ENCODE measurements at regions not wholly inside any gene's neighbourhood (a gene's known extent, or its start where the extent isn't known, plus 50 kb on each side); places are given as distances from the start of the nearest gene placed in this dataset.

DNA sequence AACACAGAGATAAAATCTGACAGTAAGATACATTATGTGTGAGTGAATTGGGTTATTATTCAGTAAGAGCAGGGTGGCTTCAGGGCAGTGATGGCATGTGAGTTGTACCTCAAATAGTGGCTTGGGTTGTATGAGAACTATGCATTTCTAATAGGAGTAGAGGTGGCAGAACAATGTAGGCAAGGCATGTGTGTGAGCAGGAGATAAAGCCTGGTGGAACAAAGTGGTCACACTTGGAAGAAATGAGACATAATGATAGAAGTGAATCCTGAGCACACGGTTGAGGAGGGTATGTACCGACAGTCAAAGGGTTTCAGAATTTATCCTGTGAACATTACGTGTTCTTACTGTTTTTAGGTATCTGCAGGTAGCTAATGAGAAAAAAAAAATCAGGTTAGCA, 159.3 kb downstream of the CASP12 start:
- Histone ChIP-seq H3K4me1 (ENCODE audit: control insufficient read depth, insufficient read depth, low read length) (no peaks in the 10 kb centered on the region), H4K8ac (ENCODE audit: low read depth in 2 of 2, low read length in 2 of 2) (no peak overlapping the region), H3K27me3 (ENCODE audit: control insufficient read depth, insufficient read depth, low read length) (no peaks in the 10 kb centered on the region), H3K9ac (ENCODE audit: low read depth, low read length) (no peak overlapping the region), H3K4ac (ENCODE audit: low read depth, low read length) (no peak overlapping the region), H2BK15ac (ENCODE audit: low read depth, low read length) (no peak overlapping the region), H3K27ac (ENCODE audit: insufficient read depth, low read length) (no peak overlapping the region), H3K18ac (ENCODE audit: low read depth, low read length) (no peak overlapping the region), H3K23ac (ENCODE audit: low read depth, low read length) (no peak overlapping the region), H2AFZ (replicated peaks; ENCODE audit: low read length, poor library complexity) (no peak overlapping the region), H3K14ac (replicated peaks; ENCODE audit: low read depth, low read length) (peak overlapping the region; percentile 45; the same call in 1 of the 2 replicates), H3K36me3 (ENCODE audit: control insufficient read depth, insufficient read depth, low read length) (no peaks in the 10 kb centered on the region), H3K9me3 (ENCODE audit: control insufficient read depth, insufficient read depth, low read length) (no peaks in the 10 kb centered on the region), H3K9me1 (ENCODE audit: insufficient read depth, low read length) (no peaks in the 10 kb centered on the region), H3K4me2 (ENCODE audit: low read depth, low read length) (no peak overlapping the region), H2AK5ac (ENCODE audit: low read depth, low read length) (no peak overlapping the region), H4K5ac (ENCODE audit: low read depth, low read length) (no peak overlapping the region), H2BK5ac (ENCODE audit: low read depth, low read length, poor library complexity, severe bottlenecking) (no peak overlapping the region), H3K4me3 (ENCODE audit: insufficient read depth, low read depth, low read length) (no peak overlapping the region), H2BK120ac (ENCODE audit: low read depth, low read length) (no peak overlapping the region), H2AK9ac (replicated peaks; ENCODE audit: low read depth, low read length, poor library complexity) (no peak overlapping the region), H3K79me1 (ENCODE audit: low read depth in 1 of 2, low read length in 2 of 2) (no peaks in the 10 kb centered on the region), H3K56ac (ENCODE audit: extremely low read depth, insufficient read depth, low read length) (no peak overlapping the region), H2BK20ac (ENCODE audit: low read depth, low read length) (no peak overlapping the region), H4K20me1 (ENCODE audit: insufficient read depth, low read length) (no peaks in the 10 kb centered on the region), H4K91ac (ENCODE audit: insufficient read depth, low read depth, low read length) (no peak overlapping the region)
- 80% methylated on average over 1 of the region's 3 CpGs; no CpG with 5 or more reads in 1 of the 2 experiments for WGBS, 2 experiments (ENCODE audit: extremely low coverage in 2 of 2, insufficient read length in 1 of 2)
- in situ Hi-C loops (cut with MboI; ENCODE audit: low sequenced_read_pairs): no loop called here
- DNase-seq (no peak), ATAC-seq (ENCODE audit: low read depth) (no peak)
- no TSS peak for BruUV-seq (replicated peaks)
- TF ChIP-seq NFE2L2 (IDR thresholded peaks at IDR 0.05; ENCODE audit: low read depth, low read length): no peak
- TF ChIP-seq SMC3 (IDR thresholded peaks at IDR 0.05; ENCODE audit: low read depth, low read length): no peak
- TF ChIP-seq POLR2A (IDR thresholded peaks at IDR 0.05; ENCODE audit: low read depth, low read length): no peak
- TF ChIP-seq, protein P1, sequence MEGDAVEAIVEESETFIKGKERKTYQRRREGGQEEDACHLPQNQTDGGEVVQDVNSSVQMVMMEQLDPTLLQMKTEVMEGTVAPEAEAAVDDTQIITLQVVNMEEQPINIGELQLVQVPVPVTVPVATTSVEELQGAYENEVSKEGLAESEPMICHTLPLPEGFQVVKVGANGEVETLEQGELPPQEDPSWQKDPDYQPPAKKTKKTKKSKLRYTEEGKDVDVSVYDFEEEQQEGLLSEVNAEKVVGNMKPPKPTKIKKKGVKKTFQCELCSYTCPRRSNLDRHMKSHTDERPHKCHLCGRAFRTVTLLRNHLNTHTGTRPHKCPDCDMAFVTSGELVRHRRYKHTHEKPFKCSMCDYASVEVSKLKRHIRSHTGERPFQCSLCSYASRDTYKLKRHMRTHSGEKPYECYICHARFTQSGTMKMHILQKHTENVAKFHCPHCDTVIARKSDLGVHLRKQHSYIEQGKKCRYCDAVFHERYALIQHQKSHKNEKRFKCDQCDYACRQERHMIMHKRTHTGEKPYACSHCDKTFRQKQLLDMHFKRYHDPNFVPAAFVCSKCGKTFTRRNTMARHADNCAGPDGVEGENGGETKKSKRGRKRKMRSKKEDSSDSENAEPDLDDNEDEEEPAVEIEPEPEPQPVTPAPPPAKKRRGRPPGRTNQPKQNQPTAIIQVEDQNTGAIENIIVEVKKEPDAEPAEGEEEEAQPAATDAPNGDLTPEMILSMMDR (conservative IDR thresholded peaks at IDR 0.05; ENCODE audit: low read depth, low read length): no peak
- TF ChIP-seq RCOR1 (IDR thresholded peaks at IDR 0.05; ENCODE audit: insufficient replicate concordance, low read length): no peak
- TF ChIP-seq FOS (IDR thresholded peaks at IDR 0.05; ENCODE audit: low read depth, low read length): no peak
- no peak for TF ChIP-seq RAD21 (IDR thresholded peaks at IDR 0.05; ENCODE audit: low read length)
- TF ChIP-seq MAFK (IDR thresholded peaks at IDR 0.05; ENCODE audit: low read depth, low read length): no peak
- TF ChIP-seq MXI1 (IDR thresholded peaks at IDR 0.05; ENCODE audit: borderline replicate concordance, low read depth, low read length): no peak
- TF ChIP-seq RFX5 (IDR thresholded peaks at IDR 0.05; ENCODE audit: low read depth, low read length): no peak
- no peak for TF ChIP-seq MAZ (IDR thresholded peaks at IDR 0.05; ENCODE audit: borderline replicate concordance, low read depth, low read length)
- no peak for TF ChIP-seq CEBPB (IDR thresholded peaks at IDR 0.05; ENCODE audit: low read depth, low read length)
- no peak for TF ChIP-seq ELK1 (IDR thresholded peaks at IDR 0.05; ENCODE audit: borderline replicate concordance, low read depth, low read length)
- no peak for TF ChIP-seq CHD1 (IDR thresholded peaks at IDR 0.05; ENCODE audit: low read depth, low read length)
- no peak for TF ChIP-seq BHLHE40 (IDR thresholded peaks at IDR 0.05; ENCODE audit: low read depth, low read length)
- TF ChIP-seq, protein P2, sequence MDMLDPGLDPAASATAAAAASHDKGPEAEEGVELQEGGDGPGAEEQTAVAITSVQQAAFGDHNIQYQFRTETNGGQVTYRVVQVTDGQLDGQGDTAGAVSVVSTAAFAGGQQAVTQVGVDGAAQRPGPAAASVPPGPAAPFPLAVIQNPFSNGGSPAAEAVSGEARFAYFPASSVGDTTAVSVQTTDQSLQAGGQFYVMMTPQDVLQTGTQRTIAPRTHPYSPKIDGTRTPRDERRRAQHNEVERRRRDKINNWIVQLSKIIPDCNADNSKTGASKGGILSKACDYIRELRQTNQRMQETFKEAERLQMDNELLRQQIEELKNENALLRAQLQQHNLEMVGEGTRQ (IDR thresholded peaks at IDR 0.05; ENCODE audit: low read depth, low read length): no peak
- intact Hi-C loops (cut with micrococcal nuclease): no loop called here
- ChIA-PET POLR2A (ENCODE audit: unreplicated experiment) (no interaction called here), CTCF (no interaction called here)
- dilution Hi-C loops (cut with HindIII; ENCODE audit: low sequenced_read_pairs, unreplicated experiment): no loop called here

Data from IMR-90 (cell line).